ENCODE measurements at regions not wholly inside any gene's neighbourhood (a gene's known extent, or its start where the extent isn't known, plus 50 kb on each side); places are given as distances from the start of the nearest gene placed in this dataset.

DNA sequence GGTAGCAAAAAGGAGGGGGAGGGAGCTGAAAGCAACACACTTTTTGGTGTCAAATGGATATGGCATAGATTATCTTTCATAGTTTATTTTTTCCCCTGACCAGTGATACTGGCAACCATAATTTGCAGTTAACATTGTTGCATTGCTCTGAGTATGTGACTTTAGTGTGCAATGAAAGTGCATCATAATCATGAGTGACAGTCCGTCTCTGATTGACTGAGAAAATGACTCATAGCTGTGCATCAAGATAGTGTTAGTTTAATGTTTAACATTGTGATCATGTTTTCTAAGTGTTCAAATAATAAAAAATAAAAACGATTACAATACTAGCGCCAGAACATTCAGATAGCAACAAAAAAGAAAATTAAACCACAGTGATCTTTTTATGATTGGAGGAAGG lies 952.4 kb upstream of the TENM4 start:
- TF ChIP-seq GATA1 (IDR thresholded peaks at IDR 0.05; ENCODE audit: low read depth, low read length), result no peak
- no peak for TF ChIP-seq POLR2A (IDR thresholded peaks at IDR 0.05; ENCODE audit: low read length)
- DNase-seq, result no peak

DNA sequence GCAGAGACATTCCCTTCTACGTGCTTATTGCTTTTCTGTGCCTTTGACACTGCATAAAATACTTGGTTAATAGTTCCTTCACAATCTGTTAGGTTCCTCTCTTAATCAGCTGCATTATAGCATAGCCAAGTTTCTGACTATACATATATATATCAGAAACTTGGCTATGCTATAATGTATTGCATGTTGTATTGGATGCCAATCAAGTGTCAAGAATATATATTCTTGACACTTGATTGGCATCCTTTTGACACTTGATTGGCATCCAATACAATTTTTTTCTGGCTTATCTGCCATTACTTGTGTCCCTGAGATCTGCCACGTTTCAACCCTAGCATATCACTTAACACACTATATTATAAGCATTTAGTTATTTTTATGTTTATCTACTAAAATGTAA lies 949.7 kb upstream of the TENM4 start:
- TF ChIP-seq POLR2A (IDR thresholded peaks at IDR 0.05; ENCODE audit: low read length), result no peak
- TF ChIP-seq GATA1 (IDR thresholded peaks at IDR 0.05; ENCODE audit: low read depth, low read length), result no peak
- no peak for DNase-seq

DNA sequence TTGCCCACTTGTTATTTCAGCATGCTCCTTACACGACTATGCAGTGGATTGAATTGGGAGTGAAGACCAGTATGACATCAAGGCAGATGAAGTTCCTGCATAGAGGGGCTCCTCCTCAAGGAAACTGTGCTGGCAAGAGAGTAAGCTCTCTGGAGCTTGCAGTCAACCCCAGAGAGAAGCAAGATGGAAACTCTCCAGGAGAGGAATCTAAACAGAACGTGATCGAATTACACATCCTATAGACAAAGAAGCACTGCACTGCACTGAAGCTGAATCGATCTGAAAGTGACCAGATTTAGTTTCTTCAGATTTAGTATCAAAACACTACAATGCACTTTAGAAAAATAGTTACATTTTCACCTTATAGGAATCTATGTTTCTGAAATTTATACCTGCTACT lies 947.7 kb upstream of the TENM4 start:
- TF ChIP-seq POLR2A (IDR thresholded peaks at IDR 0.05; ENCODE audit: low read length) (no peak), GATA1 (IDR thresholded peaks at IDR 0.05; ENCODE audit: low read depth, low read length) (no peak)
- DNase-seq, result no peak

DNA sequence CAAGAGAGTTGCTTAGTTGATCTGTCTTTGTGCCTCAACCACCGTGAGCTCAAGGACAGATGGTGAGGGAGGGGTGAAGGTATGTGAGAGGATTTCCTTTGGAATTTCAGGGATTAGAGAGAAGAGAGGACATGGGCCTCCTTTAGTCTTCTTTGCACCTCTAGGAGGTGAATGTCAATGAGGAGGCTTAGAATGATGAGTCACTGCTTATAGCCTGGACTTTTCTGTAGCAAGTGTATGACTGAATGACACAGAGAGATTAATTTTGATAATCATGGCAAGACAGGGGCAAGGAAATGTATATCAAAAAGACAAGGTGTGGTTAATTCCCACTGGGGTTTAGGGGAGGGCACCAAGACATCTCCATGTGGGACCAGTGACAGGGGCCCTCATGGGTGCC lies 947.3 kb upstream of the TENM4 start:
- no peak for DNase-seq
- no peak for TF ChIP-seq POLR2A (IDR thresholded peaks at IDR 0.05; ENCODE audit: low read length)
- TF ChIP-seq GATA1 (IDR thresholded peaks at IDR 0.05; ENCODE audit: low read depth, low read length), result no peak

DNA sequence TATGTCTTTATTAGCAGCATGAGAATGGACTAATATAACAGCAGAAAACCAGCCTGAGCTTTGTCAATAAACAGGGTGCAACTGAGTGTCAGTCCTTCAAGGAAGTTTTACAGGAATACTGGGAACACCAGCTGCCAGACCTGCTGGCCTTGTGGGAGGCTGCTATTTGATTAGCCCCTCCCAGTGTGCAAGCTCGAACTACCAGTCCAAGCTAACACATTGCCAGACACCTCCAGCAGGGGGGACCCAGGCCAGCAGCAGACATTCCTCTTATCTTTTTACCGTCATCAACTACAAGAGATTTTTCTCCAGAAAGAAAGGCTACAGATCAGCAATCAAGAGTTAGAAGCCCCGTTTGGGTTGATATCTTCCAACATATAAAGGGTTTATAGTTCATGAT lies 942.8 kb upstream of the TENM4 start:
- no peak for TF ChIP-seq GATA1 (IDR thresholded peaks at IDR 0.05; ENCODE audit: low read depth, low read length)
- TF ChIP-seq POLR2A (IDR thresholded peaks at IDR 0.05; ENCODE audit: low read length), result no peak
- DNase-seq, result no peak

DNA sequence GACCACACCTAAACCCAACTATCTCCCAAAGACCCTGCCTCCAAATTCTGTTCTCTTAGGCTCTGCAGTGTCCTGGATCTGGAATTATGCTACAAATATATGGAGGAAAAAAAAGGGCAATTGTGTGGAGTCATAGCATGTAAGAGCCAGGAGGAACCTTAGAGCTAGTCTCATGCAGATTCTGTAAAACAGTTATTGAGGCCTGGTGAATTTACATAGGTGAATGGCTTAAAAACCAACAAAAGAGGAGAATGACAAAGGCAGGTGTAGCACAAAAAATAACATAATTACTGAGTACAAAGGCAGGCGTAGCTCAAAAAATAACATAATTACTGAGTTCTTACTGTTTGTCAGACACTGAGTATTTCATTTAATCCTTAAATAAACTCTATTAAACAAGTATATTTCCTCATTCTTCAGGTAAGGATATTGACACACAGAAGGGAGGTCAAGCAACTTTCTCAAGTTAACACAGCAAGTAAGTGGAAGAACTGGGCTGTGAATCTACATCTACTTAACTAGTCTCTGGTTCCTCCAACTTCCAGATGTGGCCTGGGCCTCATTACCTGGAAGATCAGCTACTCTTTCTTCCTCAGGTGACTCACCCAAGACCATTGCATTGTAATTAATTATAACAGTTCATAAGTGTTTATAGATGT lies 938.9 kb upstream of the TENM4 start:
- DNase-seq, result no peak
- TF ChIP-seq GATA1 (IDR thresholded peaks at IDR 0.05; ENCODE audit: low read depth, low read length), result no peak
- TF ChIP-seq POLR2A (IDR thresholded peaks at IDR 0.05; ENCODE audit: low read length), result no peak

DNA sequence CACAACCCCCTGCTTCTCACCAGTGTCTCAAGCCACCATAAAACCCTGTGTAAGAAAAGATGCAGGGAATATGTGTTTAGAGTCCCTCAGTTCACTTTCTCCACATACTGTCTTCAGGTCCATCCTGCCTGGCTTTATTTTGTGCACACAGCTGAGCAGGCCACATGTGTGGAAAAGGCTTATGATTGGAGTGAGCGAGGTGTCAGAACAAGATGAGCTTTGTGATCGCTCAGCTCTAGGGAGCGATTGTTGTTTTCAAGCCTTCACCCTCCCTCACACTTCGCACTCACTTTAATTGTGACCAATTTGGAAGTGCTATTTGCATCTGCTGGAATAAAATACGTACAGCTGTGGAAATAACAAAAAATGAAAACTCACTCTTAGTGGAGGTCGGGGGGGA lies 931.1 kb upstream of the TENM4 start:
- no peak for DNase-seq
- TF ChIP-seq GATA1 (IDR thresholded peaks at IDR 0.05; ENCODE audit: low read depth, low read length), result no peak
- no peak for TF ChIP-seq POLR2A (IDR thresholded peaks at IDR 0.05; ENCODE audit: low read length)

DNA sequence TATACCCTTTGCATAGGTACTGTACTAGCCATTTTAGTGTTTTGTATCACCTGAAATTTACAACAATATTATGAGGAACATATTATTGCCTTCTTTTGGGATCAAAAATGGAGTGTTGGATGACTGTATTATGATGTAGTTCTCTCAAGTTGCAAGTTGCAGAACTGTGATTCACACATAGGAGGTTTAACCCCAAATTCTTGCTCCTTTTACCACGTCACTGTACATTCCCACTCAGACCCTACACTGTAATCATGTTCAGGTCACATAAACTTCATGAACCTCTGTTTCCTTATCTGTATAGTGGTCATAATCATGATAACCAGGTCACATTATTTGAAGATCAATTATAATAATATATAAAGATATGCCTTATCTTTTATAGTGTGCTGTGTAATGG lies 925.1 kb upstream of the TENM4 start:
- no peak for TF ChIP-seq POLR2A (IDR thresholded peaks at IDR 0.05; ENCODE audit: low read length)
- TF ChIP-seq GATA1 (IDR thresholded peaks at IDR 0.05; ENCODE audit: low read depth, low read length), result no peak

DNA sequence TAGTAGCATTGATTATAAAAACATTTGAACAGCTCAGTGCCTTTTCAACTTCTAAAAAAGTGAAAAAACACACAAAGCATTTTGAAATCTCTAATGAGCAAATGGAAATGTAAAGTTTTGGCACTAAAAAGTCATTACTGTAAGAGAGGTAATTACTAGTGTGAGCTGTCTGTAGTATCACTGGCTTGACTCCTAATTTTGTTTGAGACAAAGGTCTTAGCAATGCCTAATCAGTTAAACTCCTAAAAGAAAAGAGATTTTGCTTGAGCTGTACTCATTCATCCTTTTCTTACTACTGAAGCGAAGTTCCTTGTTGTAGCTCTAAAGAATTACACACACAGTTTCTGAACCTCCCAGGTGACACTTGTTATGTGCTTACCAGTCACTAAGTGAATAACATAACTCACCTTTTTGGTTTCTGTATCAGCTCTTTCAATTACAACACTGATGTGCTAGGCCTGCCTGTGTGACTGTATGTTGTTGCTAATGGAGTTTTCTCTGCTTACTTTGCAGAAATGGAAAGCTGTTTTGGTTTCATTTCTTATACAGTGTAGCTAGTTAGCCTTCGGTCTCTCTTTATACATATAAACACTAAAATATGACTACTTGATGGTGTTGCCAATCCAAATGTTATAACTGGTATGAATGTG lies 924.4 kb upstream of the TENM4 start:
- no peak for TF ChIP-seq POLR2A (IDR thresholded peaks at IDR 0.05; ENCODE audit: low read length)
- TF ChIP-seq GATA1 (IDR thresholded peaks at IDR 0.05; ENCODE audit: low read depth, low read length), result no peak
- no peak for DNase-seq

More for the DNA sequence above, 925.1 kb upstream of the TENM4 start:
- no peak for DNase-seq

DNA sequence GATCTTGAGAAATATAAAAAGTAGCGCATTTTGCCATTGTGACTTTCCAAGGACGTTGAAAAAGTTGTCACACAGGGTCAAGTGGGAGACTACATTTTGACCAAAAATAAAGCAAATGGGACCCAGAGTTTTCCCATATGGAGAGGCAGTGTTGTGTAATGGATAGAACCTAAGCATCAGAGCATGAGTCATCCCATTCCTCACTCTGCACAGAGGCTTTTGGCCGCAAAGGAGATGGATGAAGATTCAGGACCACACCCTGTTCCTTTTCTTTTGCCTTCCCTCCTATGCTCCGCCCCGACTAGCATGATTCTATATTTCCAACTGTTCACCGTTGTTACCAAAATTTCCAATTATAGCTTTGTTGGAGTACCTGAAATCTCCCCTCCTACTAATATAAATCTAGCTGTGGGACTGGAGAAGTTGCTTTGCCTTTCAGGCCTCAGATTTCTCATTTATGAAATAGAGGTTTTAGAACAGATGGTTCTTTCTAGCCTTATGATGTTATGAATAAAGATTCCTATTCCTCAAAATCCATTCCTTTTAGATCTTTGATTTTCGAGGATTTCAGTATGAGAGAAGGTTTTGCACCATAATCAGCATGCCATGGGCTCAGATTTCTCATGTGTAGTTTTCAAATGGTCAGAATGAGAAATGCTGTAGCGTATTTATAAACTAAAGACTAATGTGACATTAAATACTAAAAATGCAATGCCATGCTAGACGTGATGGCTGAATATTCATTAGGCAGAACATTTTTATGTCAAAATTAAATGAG lies 921.9 kb upstream of the TENM4 start:
- TF ChIP-seq POLR2A (IDR thresholded peaks at IDR 0.05; ENCODE audit: low read length), result no peak
- TF ChIP-seq GATA1 (IDR thresholded peaks at IDR 0.05; ENCODE audit: low read depth, low read length), result no peak
- no peak for DNase-seq

DNA sequence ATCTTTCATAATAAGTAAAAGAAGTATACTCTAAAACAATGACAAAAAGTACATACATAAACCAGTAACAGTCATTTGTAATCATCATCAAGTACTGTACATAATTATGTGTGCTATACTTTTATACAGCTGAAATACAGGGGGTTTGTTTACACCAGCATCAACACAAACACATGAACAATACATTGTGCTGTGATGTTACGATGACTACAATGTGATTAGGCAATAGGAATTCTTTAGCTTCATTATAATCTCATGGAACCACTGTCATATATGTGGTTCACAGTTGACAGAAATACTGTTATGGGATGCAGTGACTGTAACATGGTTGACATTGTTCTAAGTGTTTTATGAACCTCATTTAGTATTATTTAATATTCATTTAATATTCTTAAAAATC lies 914.4 kb upstream of the TENM4 start:
- DNase-seq, result no peak
- TF ChIP-seq POLR2A (IDR thresholded peaks at IDR 0.05; ENCODE audit: low read length) (no peak), GATA1 (IDR thresholded peaks at IDR 0.05; ENCODE audit: low read depth, low read length) (no peak)

DNA sequence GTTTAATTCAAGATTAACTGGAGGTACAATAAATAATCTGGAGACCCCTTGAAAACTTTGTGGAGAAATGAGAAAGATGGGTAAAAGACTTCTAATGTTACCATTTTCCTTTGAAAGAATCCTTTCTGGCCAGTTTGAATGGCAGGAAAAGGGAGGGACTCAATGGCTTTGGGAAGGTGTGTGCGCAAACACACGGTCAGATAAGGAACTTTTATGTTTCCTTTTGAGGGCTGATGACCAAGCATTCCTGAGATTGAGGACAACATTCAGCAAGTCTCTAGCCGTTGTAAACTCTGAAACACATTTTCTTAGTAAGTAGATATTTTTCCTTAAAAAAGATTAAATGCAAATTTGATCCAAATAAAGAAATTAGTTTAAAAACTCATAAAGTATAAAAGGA lies 909.7 kb upstream of the TENM4 start:
- TF ChIP-seq POLR2A (IDR thresholded peaks at IDR 0.05; ENCODE audit: low read length), result no peak
- no peak for TF ChIP-seq GATA1 (IDR thresholded peaks at IDR 0.05; ENCODE audit: low read depth, low read length)
- no peak for DNase-seq

DNA sequence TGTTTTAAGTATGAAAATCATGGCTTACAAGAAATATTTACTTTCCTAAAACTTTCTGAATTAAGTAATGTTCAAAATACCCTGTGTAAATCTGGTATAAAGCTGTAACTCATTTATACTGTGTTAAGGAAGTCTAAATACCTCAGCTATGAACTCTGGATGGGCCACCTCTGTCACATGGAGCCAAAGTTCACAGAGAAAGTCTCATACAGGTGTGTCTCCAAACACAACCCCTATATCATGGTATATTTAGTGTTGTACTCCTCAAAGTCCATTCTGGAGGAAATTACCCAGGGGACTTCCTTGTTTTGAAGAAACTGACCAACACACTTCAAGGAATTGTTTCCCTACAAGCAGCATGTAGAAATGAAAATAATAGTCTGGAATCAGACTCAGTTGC lies 909.2 kb upstream of the TENM4 start:
- TF ChIP-seq GATA1 (IDR thresholded peaks at IDR 0.05; ENCODE audit: low read depth, low read length) (no peak), POLR2A (IDR thresholded peaks at IDR 0.05; ENCODE audit: low read length) (no peak)

DNA sequence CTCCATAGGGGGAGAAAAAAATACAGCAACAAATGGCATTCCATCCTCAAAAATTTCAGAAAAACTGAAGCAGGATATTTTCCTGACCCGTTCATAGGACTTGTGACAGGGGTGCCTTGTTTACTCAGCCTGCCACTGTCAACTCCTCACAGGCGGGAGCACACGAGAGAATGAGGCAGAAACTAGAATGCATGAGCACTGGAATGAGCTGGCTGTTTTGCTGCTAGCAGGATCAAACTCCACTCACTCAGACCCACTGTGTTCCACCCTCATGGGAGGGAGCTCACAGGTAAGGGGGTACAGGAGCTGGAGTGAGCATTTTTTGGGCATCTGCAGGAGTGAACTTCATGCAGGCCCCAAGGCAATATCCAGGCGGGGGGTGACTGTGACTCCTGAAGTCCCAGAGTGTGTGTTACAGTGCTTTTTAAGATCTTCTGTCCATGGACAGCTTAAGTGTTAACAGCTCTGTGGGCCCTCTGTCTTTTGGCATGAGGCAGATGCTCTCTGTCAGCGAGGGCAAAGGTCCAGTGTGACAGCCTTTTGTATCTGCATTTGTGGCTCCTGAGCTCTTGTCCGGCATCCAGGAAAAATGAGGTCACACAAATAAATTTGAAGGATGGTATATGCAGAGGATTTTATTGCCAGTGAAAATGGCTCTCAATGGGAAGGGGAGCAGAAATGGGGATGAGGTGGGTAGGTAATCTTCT lies 905.7 kb upstream of the TENM4 start:
- no peak for DNase-seq
- TF ChIP-seq POLR2A (IDR thresholded peaks at IDR 0.05; ENCODE audit: low read length) (no peak), GATA1 (IDR thresholded peaks at IDR 0.05; ENCODE audit: low read depth, low read length) (no peak)

More for the DNA sequence above, 909.2 kb upstream of the TENM4 start:
- no peak for DNase-seq
